Stimulated activated effector memory CD8-positive, alpha-beta T cell treated with anti-CD3 and anti-CD28 coated beads, Interleukin-12 subunit alpha, Interleukin-12 subunit beta, amount 100 ng/mL, for 72 hours (primary cell): ENCODE measurements at regions not wholly inside any gene's neighbourhood (a gene's known extent, or its start where the extent isn't known, plus 50 kb on each side); places are given as distances from the start of the nearest gene placed in this dataset.
"Not testable (repeated sequence)": the region's sequence is repeated elsewhere in the genome, so short reads cannot be mapped to it uniquely, and the experiment has no call there.

Experiments used
- ATAC-seq: fragments of 150-1000 bp; cut with Tn5 transposase; 2 replicates; pipeline ENCODE4 v1.10.0; 2021
- DNase-seq, 2 donors: peaks; one replicate each; pipeline ENCODE4 v3.0.0; 2021 to 2022; ENCODE audit warnings: low spot score in 2 of 2
- H3K27ac Mint-ChIP-seq: one replicate; pipeline ENCODE4 v1.8.0; 2022; ENCODE audit warnings: mild to moderate bottlenecking, mixed read lengths
- H3K36me3 Mint-ChIP-seq: one replicate; pipeline ENCODE4 v1.8.0; 2022; ENCODE audit warnings: mild to moderate bottlenecking, mixed read lengths
- H3K4me1 Mint-ChIP-seq: one replicate; pipeline ENCODE4 v1.8.0; 2022; ENCODE audit warnings: mixed read lengths
- H3K4me3 Mint-ChIP-seq: one replicate; pipeline ENCODE4 v1.8.0; 2022; ENCODE audit warnings: mild to moderate bottlenecking, mixed read lengths
- H3K9me3 Mint-ChIP-seq: one replicate; pipeline ENCODE4 v1.8.0; 2022; ENCODE audit warnings: mixed read lengths

DNA sequence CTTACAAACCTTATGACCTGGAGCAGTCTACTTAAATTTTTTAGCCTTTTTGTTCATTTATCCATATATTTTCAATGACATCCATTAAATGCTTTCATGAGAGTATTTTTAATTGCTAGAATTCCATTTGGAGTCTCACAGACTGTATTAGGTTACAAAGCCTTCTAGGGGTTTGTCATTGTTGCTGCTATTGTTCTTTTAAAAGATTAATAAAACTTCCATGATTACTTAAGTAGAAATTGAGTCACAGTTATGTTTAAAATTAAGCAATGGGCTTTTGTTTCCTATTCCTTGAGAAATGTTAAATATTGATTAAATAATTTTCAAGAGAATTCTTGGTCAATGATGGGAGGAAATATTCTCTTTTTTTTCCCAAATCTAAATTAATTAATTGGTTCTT is 1408.4 kb upstream of the RAG2 start:
- no peak overlapping the region for H3K27ac Mint-ChIP-seq

DNA sequence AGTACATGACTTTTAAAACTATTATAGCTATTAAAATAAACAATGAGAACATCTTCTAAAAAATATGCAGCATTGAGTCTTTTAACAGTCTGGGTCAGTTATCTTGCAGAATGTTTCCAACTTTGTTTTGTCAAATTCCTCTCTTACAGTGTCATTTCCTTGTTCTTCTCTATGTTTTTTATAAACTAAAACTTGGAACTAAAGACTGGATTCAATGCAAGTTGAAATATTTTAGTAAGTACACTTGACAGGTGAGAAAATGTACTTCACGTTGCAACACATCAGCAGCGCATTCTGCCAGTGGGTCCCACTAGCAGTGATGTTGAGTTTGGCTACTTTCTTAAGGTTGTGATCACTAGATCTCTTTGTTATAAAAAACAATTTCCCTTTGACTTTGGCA is 1407.6 kb upstream of the RAG2 start:
- no peaks in the 10 kb centered on the region for H3K4me1 Mint-ChIP-seq
- no peaks in the 10 kb centered on the region for H3K36me3 Mint-ChIP-seq
- H3K4me3 Mint-ChIP-seq: no peak overlapping the region
- no peak overlapping the region for H3K27ac Mint-ChIP-seq
- peaks cover 18% of the 10 kb centered on the region for H3K9me3 Mint-ChIP-seq
- no peak for ATAC-seq
- no peak for DNase-seq

More for the DNA sequence above, 1408.4 kb upstream of the RAG2 start:
- DNase-seq (no peak), ATAC-seq (no peak)
- Mint-ChIP-seq H3K9me3 (peaks cover 16% of the 10 kb centered on the region), H3K4me1 (no peaks in the 10 kb centered on the region), H3K36me3 (no peaks in the 10 kb centered on the region), H3K4me3 (no peak overlapping the region)

DNA sequence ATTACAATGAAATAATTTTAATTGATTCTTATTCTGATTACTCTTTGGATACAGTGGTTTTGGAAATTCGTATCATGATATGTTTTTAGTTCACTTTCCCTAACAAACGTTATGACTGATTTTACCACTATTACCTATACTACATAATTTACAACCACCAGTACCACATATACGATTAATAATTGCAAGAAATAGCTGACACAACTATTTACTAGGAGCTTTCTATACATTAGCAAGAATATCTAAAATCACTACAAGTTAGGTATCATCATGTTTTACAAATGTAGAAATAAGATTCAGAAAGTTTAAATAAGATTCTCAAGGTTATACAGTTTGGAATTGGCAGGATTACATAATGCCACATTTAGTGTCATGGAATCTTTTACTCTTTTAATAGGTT is 1401.1 kb upstream of the RAG2 start:
- no peak overlapping the region for H3K27ac Mint-ChIP-seq
- H3K36me3 Mint-ChIP-seq: no peaks in the 10 kb centered on the region
- DNase-seq (no peak), ATAC-seq (no peak)
- no peak overlapping the region for H3K4me3 Mint-ChIP-seq
- H3K4me1 Mint-ChIP-seq: no peaks in the 10 kb centered on the region
- H3K9me3 Mint-ChIP-seq: peaks cover 23% of the 10 kb centered on the region

DNA sequence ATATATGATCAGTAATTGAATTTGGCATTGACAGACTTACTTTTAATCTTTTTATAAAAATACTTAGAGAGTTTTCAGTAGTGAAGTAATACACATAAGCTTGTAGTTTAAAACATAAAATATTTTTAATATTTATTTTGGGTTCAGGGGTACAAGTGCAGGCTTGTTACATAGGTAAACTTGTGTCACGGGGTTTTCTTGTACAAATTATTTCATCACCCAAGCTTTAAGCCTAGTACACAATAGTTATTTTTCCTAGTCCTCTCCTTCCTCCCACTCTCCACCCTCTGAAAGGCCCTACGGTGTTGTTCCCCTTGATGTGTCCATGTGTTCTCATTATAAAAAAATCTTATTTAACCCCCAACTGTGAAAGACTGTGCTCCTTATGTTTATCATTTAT is 1397.8 kb upstream of the RAG2 start:
- Mint-ChIP-seq H3K9me3 (peaks cover 26% of the 10 kb centered on the region), H3K4me1 (no peaks in the 10 kb centered on the region), H3K4me3 (no peak overlapping the region), H3K36me3 (no peaks in the 10 kb centered on the region), H3K27ac (no peak overlapping the region)
- ATAC-seq (no peak), DNase-seq (no peak)

DNA sequence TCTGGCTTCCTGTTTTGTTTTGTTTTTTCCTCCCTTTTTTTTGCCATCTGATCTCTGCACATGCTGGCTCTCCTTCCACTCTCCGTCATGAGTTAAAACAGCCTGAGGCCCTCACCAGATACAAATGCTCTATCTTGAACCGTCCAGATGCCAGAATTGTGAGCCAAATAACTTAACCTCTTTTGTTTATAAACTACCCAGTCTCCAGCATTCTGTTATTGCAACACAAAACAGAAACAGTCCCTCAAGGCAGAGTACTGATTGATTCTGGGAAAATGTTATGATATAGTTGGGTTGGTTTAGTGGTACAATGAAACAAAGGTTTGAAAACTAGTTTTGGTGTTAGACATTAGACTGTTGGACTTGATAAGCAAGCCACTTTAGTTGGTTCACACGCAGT is 1390.0 kb upstream of the RAG2 start:
- H3K9me3 Mint-ChIP-seq: peaks cover 20% of the 10 kb centered on the region
- no peak for DNase-seq
- H3K27ac Mint-ChIP-seq: no peak overlapping the region
- ATAC-seq: no peak
- no peaks in the 10 kb centered on the region for H3K36me3 Mint-ChIP-seq
- H3K4me1 Mint-ChIP-seq: no peaks in the 10 kb centered on the region
- H3K4me3 Mint-ChIP-seq: no peak overlapping the region

DNA sequence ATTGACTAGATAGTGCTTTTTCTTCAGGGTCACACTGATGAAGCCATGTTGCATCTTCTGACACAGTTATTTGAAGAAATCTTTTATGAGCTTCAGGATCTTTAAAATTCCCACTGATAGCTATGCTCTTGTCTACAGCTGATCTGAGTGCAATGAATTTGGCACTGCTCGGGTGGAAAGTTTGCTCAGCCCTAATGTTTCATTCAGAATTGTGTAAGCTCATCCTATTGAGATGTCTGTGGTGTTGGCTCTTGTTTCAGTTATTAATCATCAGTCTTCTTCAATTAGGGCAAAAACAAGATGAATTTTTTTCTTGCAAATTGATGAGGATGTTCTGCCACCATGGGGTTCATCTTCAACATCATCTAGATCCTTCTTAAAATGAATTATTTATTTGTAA is 1387.0 kb upstream of the RAG2 start:
- no peaks in the 10 kb centered on the region for H3K36me3 Mint-ChIP-seq
- no peaks in the 10 kb centered on the region for H3K4me1 Mint-ChIP-seq
- no peak for DNase-seq
- H3K4me3 Mint-ChIP-seq: no peak overlapping the region
- ATAC-seq: no peak
- peaks cover 10% of the 10 kb centered on the region for H3K9me3 Mint-ChIP-seq
- H3K27ac Mint-ChIP-seq: no peak overlapping the region

DNA sequence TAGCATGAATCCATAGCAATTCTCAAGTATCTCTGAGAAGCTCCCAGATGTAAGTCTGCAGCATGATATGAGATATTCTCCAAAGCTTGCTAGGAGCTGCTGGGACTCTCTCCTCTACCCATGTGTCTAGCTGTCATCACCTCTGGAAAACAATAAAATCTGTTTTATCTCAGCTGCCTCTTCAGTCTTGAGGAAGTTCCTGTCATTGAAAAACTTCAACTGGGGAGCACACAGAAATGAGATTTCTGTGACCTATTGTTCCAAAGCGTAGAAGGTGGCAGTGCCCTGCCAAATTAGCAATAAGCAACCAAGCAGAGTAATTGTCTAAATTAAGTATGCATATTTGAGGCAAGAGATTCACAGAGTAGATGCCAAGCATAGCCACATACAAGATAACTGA is 1380.6 kb upstream of the RAG2 start:
- no peaks in the 10 kb centered on the region for H3K36me3 Mint-ChIP-seq
- no peak for ATAC-seq
- H3K4me1 Mint-ChIP-seq: no peaks in the 10 kb centered on the region
- H3K9me3 Mint-ChIP-seq: peaks cover 13% of the 10 kb centered on the region
- no peak overlapping the region for H3K27ac Mint-ChIP-seq
- H3K4me3 Mint-ChIP-seq: no peak overlapping the region
- DNase-seq: no peak

DNA sequence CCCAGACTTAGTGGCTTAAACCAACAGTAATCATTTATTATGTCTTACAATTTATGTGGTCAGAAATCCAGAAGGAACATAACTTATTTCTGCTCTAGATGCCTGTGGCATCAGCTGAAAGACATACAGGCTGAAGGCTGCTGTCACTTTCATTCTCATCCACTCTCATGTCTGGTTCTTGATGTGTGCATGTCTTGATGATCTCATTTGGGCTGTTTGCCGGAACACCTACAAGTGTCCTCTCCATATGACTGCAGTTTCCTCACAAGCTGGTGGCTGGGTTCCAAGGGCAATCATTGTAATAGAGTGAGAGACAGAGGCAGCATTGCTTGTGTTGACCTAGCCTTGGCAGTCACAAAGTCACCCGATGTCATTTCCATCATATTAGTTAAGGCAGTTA is 1375.9 kb upstream of the RAG2 start:
- H3K9me3 Mint-ChIP-seq: peaks cover 22% of the 10 kb centered on the region
- no peak overlapping the region for H3K4me3 Mint-ChIP-seq
- H3K4me1 Mint-ChIP-seq: no peaks in the 10 kb centered on the region
- H3K27ac Mint-ChIP-seq: no peak overlapping the region
- no peak for ATAC-seq
- no peak for DNase-seq
- no peaks in the 10 kb centered on the region for H3K36me3 Mint-ChIP-seq

DNA sequence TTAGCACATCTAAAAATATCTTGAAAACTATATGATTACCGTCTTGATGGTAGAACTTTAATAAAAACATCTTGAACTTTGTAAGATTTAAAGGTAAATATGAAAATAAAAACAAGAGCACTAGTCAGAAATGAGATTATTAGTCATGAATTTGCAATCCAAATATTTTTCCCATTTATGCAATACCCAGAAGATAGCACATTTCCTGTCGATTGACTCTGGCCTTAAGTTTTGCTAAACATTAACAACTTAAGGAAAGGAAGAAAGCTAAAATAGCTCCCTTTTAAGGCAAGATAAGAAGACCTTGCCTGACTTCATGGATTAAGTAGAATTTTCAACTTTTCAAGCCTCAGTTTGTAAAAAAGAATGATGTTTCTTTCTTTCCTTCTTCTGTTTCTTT is 1374.7 kb upstream of the RAG2 start:
- no peak overlapping the region for H3K4me3 Mint-ChIP-seq
- H3K4me1 Mint-ChIP-seq: no peaks in the 10 kb centered on the region
- H3K36me3 Mint-ChIP-seq: no peaks in the 10 kb centered on the region
- DNase-seq (no peak), ATAC-seq (no peak)
- no peak overlapping the region for H3K27ac Mint-ChIP-seq
- peaks cover 23% of the 10 kb centered on the region for H3K9me3 Mint-ChIP-seq

DNA sequence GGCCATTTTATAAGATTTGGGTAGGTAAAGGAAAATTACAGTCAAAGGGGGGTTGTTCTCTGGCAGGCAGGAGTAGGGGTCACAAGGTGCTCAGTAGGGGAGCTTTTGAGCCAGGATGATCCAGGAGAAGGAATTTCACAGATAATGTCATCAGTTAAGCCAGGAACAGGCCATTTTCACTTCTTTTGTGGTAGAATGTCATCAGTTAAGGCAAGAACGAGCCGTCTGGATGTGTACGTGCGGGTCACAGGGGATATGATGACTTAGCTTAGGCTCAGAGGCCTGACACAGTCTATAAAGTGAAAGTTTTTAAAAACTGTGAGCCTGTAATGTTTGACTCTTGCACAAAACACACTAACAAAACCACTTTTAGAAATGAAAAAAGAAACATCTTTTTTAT is 1371.3 kb upstream of the RAG2 start:
- H3K36me3 Mint-ChIP-seq, H3K4me3 Mint-ChIP-seq: not testable (repeated sequence)

DNA sequence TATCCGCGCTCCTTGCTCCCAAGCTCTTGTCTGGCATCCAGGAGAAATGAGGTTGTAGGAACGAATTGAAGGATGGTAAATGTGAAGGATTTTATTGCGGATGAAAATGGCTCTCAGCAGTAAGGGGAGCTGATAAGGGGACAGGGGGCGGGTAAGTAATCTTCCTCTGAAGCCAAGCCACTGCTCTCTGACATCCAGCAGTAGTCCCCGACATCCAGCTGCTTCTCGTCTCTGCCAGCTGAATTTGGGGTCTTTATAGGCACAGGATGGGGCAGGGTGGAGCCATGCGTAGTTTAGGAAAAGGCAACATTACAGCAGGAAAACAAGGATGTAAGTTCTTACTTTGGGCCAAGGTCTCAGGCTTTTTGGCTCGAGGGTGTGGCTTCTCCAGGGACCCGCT is 1370.1 kb upstream of the RAG2 start:
- ATAC-seq: no peak
- no peak overlapping the region for H3K27ac Mint-ChIP-seq
- no peak overlapping the region for H3K4me3 Mint-ChIP-seq
- no peak for DNase-seq
- peaks cover 28% of the 10 kb centered on the region for H3K9me3 Mint-ChIP-seq
- H3K4me1 Mint-ChIP-seq: no peaks in the 10 kb centered on the region
- H3K36me3 Mint-ChIP-seq: no peaks in the 10 kb centered on the region

More for the DNA sequence above, 1371.3 kb upstream of the RAG2 start:
- ATAC-seq, DNase-seq, H3K4me1 Mint-ChIP-seq, H3K27ac Mint-ChIP-seq: not testable (repeated sequence)
- peaks cover 31% of the 10 kb centered on the region for H3K9me3 Mint-ChIP-seq

DNA sequence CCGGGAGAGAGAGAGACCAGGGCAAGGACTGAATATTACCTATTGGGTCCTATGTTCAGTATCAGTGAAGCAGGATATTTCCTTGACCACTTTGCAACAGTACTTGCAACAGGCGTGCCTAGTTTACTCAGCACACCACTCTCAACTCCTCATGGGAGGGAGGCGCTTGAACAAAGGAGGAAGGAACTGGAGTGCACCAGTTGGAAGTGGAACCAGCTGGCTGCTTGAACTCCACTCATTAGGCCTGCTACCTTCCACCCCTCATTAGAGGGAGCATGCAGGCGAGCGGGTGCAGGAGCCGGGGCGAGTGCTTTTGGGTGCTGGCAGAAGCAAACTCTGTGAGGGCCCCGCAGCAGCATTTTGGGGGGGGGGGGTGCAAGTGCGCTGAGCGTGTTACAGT is 1369.6 kb upstream of the RAG2 start:
- DNase-seq (no peak), ATAC-seq (no peak)
- Mint-ChIP-seq H3K27ac (no peak overlapping the region), H3K4me3 (no peak overlapping the region), H3K4me1 (no peaks in the 10 kb centered on the region), H3K9me3 (peaks cover 26% of the 10 kb centered on the region), H3K36me3 (no peaks in the 10 kb centered on the region)

DNA sequence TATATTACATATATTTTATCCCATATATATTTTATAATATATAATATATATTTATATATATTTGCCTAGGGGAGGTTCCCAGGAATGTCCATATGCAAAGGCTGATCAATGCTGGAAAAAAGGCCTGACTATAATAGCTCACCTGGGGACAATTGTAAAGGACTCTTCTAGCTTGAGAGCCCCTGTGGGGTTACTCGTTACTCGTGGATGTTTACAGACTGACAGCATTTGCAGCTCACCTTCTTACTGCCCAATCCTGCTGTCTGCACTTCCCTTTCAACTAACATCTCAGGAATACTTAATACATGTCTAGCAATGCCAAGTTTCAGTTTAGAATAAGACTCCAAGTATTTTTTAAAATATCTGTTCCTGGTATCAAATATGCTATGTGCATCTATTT is 1365.4 kb upstream of the RAG2 start:
- ATAC-seq: no peak
- no peak overlapping the region for H3K4me3 Mint-ChIP-seq

DNA sequence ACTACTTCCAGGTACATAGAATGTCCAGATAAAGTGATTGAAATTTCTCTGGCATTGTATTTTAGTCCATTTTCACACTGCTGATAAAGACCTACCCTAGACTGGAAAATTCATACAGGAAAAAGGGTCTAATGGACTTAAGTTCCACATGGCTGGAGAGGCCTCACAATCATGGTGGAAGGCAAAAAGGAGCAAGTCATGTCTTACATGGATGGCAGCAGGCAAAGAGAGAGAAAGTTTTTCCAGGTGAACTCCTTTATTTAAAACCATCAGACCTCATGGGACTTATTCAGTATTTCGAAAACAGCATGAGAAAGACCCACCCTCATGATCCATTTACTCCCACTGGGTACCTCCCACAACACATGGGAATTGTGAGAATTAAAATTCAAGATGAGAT is 1359.7 kb upstream of the RAG2 start:
- Mint-ChIP-seq H3K9me3 (peaks cover 9% of the 10 kb centered on the region), H3K4me1 (no peaks in the 10 kb centered on the region), H3K36me3 (no peaks in the 10 kb centered on the region), H3K27ac (no peak overlapping the region), H3K4me3 (no peak overlapping the region)
- DNase-seq (no peak), ATAC-seq (no peak)

More for the DNA sequence above, 1365.4 kb upstream of the RAG2 start:
- no peaks in the 10 kb centered on the region for H3K4me1 Mint-ChIP-seq
- no peaks in the 10 kb centered on the region for H3K36me3 Mint-ChIP-seq
- no peak for DNase-seq
- no peak overlapping the region for H3K27ac Mint-ChIP-seq
- H3K9me3 Mint-ChIP-seq: peaks cover 15% of the 10 kb centered on the region

DNA sequence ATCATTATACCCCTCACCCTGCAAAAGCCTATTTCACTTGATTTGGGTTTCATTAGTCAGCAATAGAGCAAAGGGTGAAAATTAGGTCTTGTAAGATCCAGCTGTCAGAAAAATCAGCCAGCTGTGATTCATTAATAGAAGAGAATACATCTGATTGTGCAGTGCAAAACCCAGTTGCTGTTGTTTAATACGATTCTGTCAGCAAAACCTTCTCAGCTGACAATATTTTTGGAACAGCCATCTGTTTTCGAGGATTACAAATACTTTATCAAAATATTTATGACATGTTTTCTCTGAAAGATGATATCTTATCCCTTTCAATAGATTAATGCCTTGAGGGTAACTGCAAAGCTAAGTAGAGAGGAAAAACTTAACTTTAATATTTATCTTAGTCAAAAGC is 1354.0 kb upstream of the RAG2 start:
- Mint-ChIP-seq H3K9me3 (peaks cover 11% of the 10 kb centered on the region), H3K27ac (no peak overlapping the region), H3K36me3 (no peaks in the 10 kb centered on the region), H3K4me3 (no peak overlapping the region), H3K4me1 (no peaks in the 10 kb centered on the region)
- no peak for ATAC-seq
- DNase-seq: no peak

DNA sequence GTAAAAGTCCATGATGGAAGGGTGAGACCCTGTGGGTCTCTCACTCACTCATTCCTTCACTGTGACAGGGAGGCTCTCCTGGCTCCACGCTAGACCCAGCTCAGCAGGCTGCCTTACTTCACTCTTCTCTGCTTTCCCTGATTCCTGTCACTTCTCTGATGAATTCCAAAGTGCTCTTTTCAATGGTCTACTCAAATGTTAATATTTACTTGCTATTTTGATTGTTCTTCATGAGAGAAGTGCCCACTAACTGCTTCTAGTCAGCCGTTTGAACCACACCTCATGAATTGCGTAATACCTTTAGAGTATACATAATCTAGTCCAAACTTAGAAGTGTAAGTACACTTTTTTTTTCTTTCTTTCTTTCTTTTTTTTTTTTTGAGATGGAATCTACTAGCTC is 1350.2 kb upstream of the RAG2 start:
- H3K36me3 Mint-ChIP-seq: no peaks in the 10 kb centered on the region
- H3K27ac Mint-ChIP-seq: no peak overlapping the region
- ATAC-seq (no peak), DNase-seq (no peak)
- no peak overlapping the region for H3K4me3 Mint-ChIP-seq
- no peaks in the 10 kb centered on the region for H3K4me1 Mint-ChIP-seq
- H3K9me3 Mint-ChIP-seq: peaks cover 21% of the 10 kb centered on the region

DNA sequence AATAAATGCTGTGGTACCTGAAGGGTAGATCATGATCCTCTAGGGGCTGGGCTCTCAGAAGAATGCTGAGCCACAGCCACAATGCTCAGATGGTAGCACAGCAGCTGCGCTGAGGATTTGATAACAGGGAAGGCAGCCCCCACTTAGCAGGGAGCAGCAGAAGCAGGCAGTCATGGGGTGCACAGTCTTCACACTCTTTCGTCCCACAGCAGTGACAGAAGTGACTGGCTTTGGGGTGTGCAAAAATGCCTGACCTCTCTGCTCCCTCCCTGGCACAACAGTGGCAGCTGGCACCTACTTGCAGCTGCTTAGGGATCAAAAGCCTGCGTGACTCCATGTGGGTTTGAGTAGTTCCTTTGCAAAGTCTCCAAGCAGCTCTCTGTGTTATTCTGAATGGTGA is 1349.8 kb upstream of the RAG2 start:
- H3K4me1 Mint-ChIP-seq: no peaks in the 10 kb centered on the region
- peaks cover 24% of the 10 kb centered on the region for H3K9me3 Mint-ChIP-seq
- no peak overlapping the region for H3K27ac Mint-ChIP-seq
- DNase-seq (no peak), ATAC-seq (no peak)
- H3K4me3 Mint-ChIP-seq: no peak overlapping the region
- no peaks in the 10 kb centered on the region for H3K36me3 Mint-ChIP-seq
